ENCODE measurements at regions not wholly inside any gene's neighbourhood (a gene's known extent, or its start where the extent isn't known, plus 50 kb on each side); places are given as distances from the start of the nearest gene placed in this dataset.
"Not testable (repeated sequence)": the region's sequence is repeated elsewhere in the genome, so short reads cannot be mapped to it uniquely, and the experiment has no call there.

GRCh38 chr4:12359420-12359819 lies 930.7 kb upstream of the HS3ST1 start:
- ChIA-PET POLR2A (no interaction called here), CTCF (no interaction called here)
- DNase-seq (ENCODE audit: extremely low spot score) = no peak
- no peak for TF ChIP-seq CTCF (IDR thresholded peaks at IDR 0.05; ENCODE audit: control extremely low read depth, extremely low read depth, low read depth, missing control alignments)

GRCh38 chr4:12333083-12333482 lies 904.4 kb upstream of the HS3ST1 start:
- POLR2A ChIA-PET, CTCF ChIA-PET: not testable (repeated sequence)

GRCh38 chr4:12324965-12325364 lies 896.3 kb upstream of the HS3ST1 start:
- CTCF ChIA-PET = no interaction called here

More at GRCh38 chr4:12333083-12333482, 904.4 kb upstream of the HS3ST1 start:
- DNase-seq (ENCODE audit: extremely low spot score) = not testable (repeated sequence)

GRCh38 chr4:12319765-12320164 lies 891.1 kb upstream of the HS3ST1 start:
- ChIA-PET POLR2A (no interaction called here), CTCF (interaction anchor here (0.7 kb wide), 1 partner anchor 10 kb away, joined by 3 read pairs; no protein-coding TSS in a partner anchor)
- no peak for DNase-seq (ENCODE audit: extremely low spot score)
- TF ChIP-seq CTCF (IDR thresholded peaks at IDR 0.05; ENCODE audit: control extremely low read depth, extremely low read depth, low read depth, missing control alignments) = no peak

More at GRCh38 chr4:12324965-12325364, 896.3 kb upstream of the HS3ST1 start:
- DNase-seq (ENCODE audit: extremely low spot score) = no peak
- POLR2A ChIA-PET = no interaction called here
- TF ChIP-seq CTCF (IDR thresholded peaks at IDR 0.05; ENCODE audit: control extremely low read depth, extremely low read depth, low read depth, missing control alignments) = no peak

GRCh38 chr4:12304905-12305304 lies 876.2 kb upstream of the HS3ST1 start:
- ChIA-PET POLR2A (no interaction called here), CTCF (no interaction called here)
- no peak for TF ChIP-seq CTCF (IDR thresholded peaks at IDR 0.05; ENCODE audit: control extremely low read depth, extremely low read depth, low read depth, missing control alignments)
- no peak for DNase-seq (ENCODE audit: extremely low spot score)

- CTCF ChIA-PET = no interaction called here
- TF ChIP-seq CTCF (IDR thresholded peaks at IDR 0.05; ENCODE audit: control extremely low read depth, extremely low read depth, low read depth, missing control alignments) = no peak
- POLR2A ChIA-PET = no interaction called here
- DNase-seq (ENCODE audit: extremely low spot score) = no peak
Observed at GRCh38 chr4:12296366-12296765, 867.7 kb upstream of the HS3ST1 start.

GRCh38 chr4:12293906-12294525 lies 865.3 kb upstream of the HS3ST1 start:
- POLR2A ChIA-PET = no interaction called here
- TF ChIP-seq CTCF (IDR thresholded peaks at IDR 0.05; ENCODE audit: control extremely low read depth, extremely low read depth, low read depth, missing control alignments) = no peak
- DNase-seq (ENCODE audit: extremely low spot score) = no peak
- CTCF ChIA-PET = no interaction called here
